CD4-positive, alpha-beta T cell treated with Interleukin-2 at 100 ng/mL for 4 hours (primary cell): ENCODE measurements at regions not wholly inside any gene's neighbourhood (a gene's known extent, or its start where the extent isn't known, plus 50 kb on each side); places are given as distances from the start of the nearest gene placed in this dataset.
"Not testable (repeated sequence)": the region's sequence is repeated elsewhere in the genome, so short reads cannot be mapped to it uniquely, and the experiment has no call there.

Experiments
- DNase-seq: peaks from one replicate; pipeline ENCODE4 v3.0.0-alpha.2; 2020; ENCODE audit warnings: low spot score

GRCh38 chr9:29575219-29575618, 2001.9 kb upstream of the C9orf72 start:
- no peak for DNase-seq

GRCh38 chr9:29588361-29588760, 2015.1 kb upstream of the C9orf72 start:
- no peak for DNase-seq

GRCh38 chr9:29609282-29609681, 2036.0 kb upstream of the C9orf72 start:
- DNase-seq, result no peak

- no peak for DNase-seq
These were observed 2040.5 kb upstream of the C9orf72 start for GRCh38 chr9:29613773-29614172.

GRCh38 chr9:29616844-29617243, 2043.6 kb upstream of the C9orf72 start:
- no peak for DNase-seq

GRCh38 chr9:29625292-29625731, 2052.0 kb upstream of the C9orf72 start:
- no peak for DNase-seq

GRCh38 chr9:29625931-29626330, 2052.7 kb upstream of the C9orf72 start:
- no peak for DNase-seq

- DNase-seq, result not testable (repeated sequence)
These were observed 2055.6 kb upstream of the C9orf72 start for GRCh38 chr9:29628856-29629255.

GRCh38 chr9:29637471-29638237, 2064.4 kb upstream of the C9orf72 start:
- no peak for DNase-seq

- DNase-seq, result no peak
These were observed 2067.2 kb upstream of the C9orf72 start for GRCh38 chr9:29640507-29640906.

- DNase-seq, result no peak
These were observed 2071.2 kb upstream of the C9orf72 start for GRCh38 chr9:29644514-29644913.

- DNase-seq, result no peak
These were observed 2074.2 kb upstream of the C9orf72 start for GRCh38 chr9:29647451-29647850.

- DNase-seq, result no peak
These were observed 2074.9 kb upstream of the C9orf72 start for GRCh38 chr9:29648132-29648531.

GRCh38 chr9:29648601-29649000, 2075.3 kb upstream of the C9orf72 start:
- no peak for DNase-seq

GRCh38 chr9:29656641-29657406, 2083.5 kb upstream of the C9orf72 start:
- no peak for DNase-seq

- DNase-seq, result no peak
These were observed 2084.5 kb upstream of the C9orf72 start for GRCh38 chr9:29657821-29658220.

GRCh38 chr9:29659014-29659413, 2085.7 kb upstream of the C9orf72 start:
- no peak for DNase-seq

- DNase-seq, result no peak
These were observed 2086.5 kb upstream of the C9orf72 start for GRCh38 chr9:29659736-29660135.

- DNase-seq, result no peak
These were observed 2095.5 kb upstream of the C9orf72 start for GRCh38 chr9:29668732-29669131.

GRCh38 chr9:29669613-29670012, 2096.3 kb upstream of the C9orf72 start:
- DNase-seq, result no peak

GRCh38 chr9:29685531-29685930, 2112.2 kb upstream of the C9orf72 start:
- DNase-seq, result no peak

- no peak for DNase-seq
These were observed 2117.9 kb upstream of the C9orf72 start for GRCh38 chr9:29691145-29691544.

GRCh38 chr9:29691758-29692407, 2118.6 kb upstream of the C9orf72 start:
- no peak for DNase-seq
